ENCODE measurements at regions not wholly inside any gene's neighbourhood (a gene's known extent, or its start where the extent isn't known, plus 50 kb on each side); places are given as distances from the start of the nearest gene placed in this dataset.

GRCh38 chr14:44768935-44769334 is 192.8 kb downstream of the KLHL28 start:
- WGBS (ENCODE audit: insufficient coverage, low lambda C conversion rate) = no CpG with 5 or more reads among the region's 1 CpG
- no peak for DNase-seq
- no peaks in the 10 kb centered on the region for H3K27me3 ChIP-seq (ENCODE audit: control insufficient read depth, insufficient read depth, low read length)
- no peak overlapping the region for H3K4me3 ChIP-seq (ENCODE audit: low read length)
- no peak overlapping the region for H3K27ac ChIP-seq (ENCODE audit: low read length)
- H3K4me1 ChIP-seq (ENCODE audit: control insufficient read depth, insufficient read depth, low read length) = no peaks in the 10 kb centered on the region
- no peaks in the 10 kb centered on the region for H3K36me3 ChIP-seq (ENCODE audit: control insufficient read depth, insufficient read depth, low read length)
- no peaks in the 10 kb centered on the region for H3K9me3 ChIP-seq (ENCODE audit: control insufficient read depth, low read depth, low read length)

DNA sequence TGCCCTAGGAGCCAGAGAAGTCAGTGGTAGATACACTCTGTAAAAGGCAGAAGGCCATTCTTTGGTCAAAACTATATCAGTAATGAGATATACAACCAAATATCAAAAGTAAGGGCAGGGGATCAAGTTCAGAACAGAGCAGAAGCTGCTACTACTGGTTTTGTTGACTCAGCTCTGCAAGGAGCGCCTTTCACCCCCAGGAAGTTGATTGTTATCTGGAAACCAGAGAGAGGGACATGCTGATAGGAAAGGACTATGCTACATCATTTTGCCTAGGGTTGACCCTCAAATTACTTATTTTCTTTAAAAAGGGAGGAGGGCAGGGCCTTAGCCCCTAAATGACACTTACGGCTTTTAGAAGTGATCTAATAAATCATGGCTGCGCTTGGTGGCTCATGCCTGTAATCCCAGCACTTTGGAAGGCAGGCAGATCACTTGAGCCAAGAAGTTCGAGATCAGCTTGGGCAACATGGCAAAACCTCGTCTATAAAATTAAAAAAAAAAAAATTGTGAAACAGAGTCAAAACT is 194.0 kb downstream of the KLHL28 start:
- Histone ChIP-seq H3K27ac (ENCODE audit: low read length) (no peak overlapping the region), H3K27me3 (ENCODE audit: control insufficient read depth, insufficient read depth, low read length) (no peaks in the 10 kb centered on the region), H3K9me3 (ENCODE audit: control insufficient read depth, low read depth, low read length) (no peaks in the 10 kb centered on the region), H3K4me3 (ENCODE audit: low read length) (no peak overlapping the region), H3K36me3 (ENCODE audit: control insufficient read depth, insufficient read depth, low read length) (no peaks in the 10 kb centered on the region), H3K4me1 (ENCODE audit: control insufficient read depth, insufficient read depth, low read length) (no peaks in the 10 kb centered on the region)
- no peak for DNase-seq
- WGBS (ENCODE audit: insufficient coverage, low lambda C conversion rate) = no CpG with 5 or more reads among the region's 5 CpGs

DNA sequence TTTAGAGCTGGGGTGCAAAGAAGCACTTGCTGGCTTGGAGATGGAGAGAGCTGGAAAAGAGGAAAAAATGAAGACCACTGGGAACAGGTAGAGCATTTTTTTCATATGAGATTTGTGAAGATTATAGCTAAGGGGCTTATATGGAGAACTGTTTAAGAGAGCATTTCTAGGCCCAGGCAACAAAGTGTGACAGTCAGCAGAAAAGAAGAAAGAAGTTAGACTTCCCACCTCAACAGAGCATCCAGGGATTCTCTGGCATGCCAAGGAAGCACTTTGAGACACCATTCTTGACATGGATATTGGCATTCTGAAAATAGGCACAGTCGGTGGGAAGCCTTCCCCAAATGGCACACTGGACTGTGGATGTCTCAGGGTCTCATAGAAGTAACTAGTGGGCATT is 195.5 kb downstream of the KLHL28 start:
- no peaks in the 10 kb centered on the region for H3K27me3 ChIP-seq (ENCODE audit: control insufficient read depth, insufficient read depth, low read length)
- no peak for DNase-seq
- H3K4me3 ChIP-seq (ENCODE audit: low read length) = no peak overlapping the region
- no peaks in the 10 kb centered on the region for H3K9me3 ChIP-seq (ENCODE audit: control insufficient read depth, low read depth, low read length)
- H3K27ac ChIP-seq (ENCODE audit: low read length) = no peak overlapping the region
- no peaks in the 10 kb centered on the region for H3K36me3 ChIP-seq (ENCODE audit: control insufficient read depth, insufficient read depth, low read length)
- 100% methylated on average over 1 of the region's 1 CpG for WGBS (ENCODE audit: insufficient coverage, low lambda C conversion rate)
- no peaks in the 10 kb centered on the region for H3K4me1 ChIP-seq (ENCODE audit: control insufficient read depth, insufficient read depth, low read length)

DNA sequence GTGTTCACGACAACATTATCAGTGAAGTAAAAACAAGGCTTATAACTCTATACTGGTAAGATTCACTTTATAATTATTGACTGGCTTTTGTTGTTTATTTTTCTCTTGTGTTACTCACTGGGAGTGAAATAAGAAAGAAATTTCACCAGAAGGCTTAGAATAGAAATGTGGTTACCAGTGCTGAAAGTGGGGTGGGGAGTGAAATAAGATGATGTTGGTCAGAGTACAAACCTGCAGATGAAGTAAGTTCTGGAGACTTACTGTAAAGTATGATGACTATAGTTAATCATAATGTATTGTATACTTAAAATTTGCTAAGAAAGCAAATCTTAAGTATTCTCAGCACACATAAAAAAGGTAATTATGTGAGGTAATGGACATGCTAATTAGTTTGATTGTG is 198.4 kb downstream of the KLHL28 start:
- H3K4me3 ChIP-seq (ENCODE audit: low read length) = no peak overlapping the region
- no peaks in the 10 kb centered on the region for H3K4me1 ChIP-seq (ENCODE audit: control insufficient read depth, insufficient read depth, low read length)
- DNase-seq = no peak
- H3K9me3 ChIP-seq (ENCODE audit: control insufficient read depth, low read depth, low read length) = no peaks in the 10 kb centered on the region
- H3K27me3 ChIP-seq (ENCODE audit: control insufficient read depth, insufficient read depth, low read length) = no peaks in the 10 kb centered on the region
- WGBS (ENCODE audit: insufficient coverage, low lambda C conversion rate) = no CpG with 5 or more reads among the region's 1 CpG
- H3K36me3 ChIP-seq (ENCODE audit: control insufficient read depth, insufficient read depth, low read length) = no peaks in the 10 kb centered on the region
- no peak overlapping the region for H3K27ac ChIP-seq (ENCODE audit: low read length)

- DNase-seq = no peak
- no peaks in the 10 kb centered on the region for H3K4me1 ChIP-seq (ENCODE audit: control insufficient read depth, insufficient read depth, low read length)
- no CpG with 5 or more reads among the region's 2 CpGs for WGBS (ENCODE audit: insufficient coverage, low lambda C conversion rate)
- H3K27ac ChIP-seq (ENCODE audit: low read length) = no peak overlapping the region
- no peaks in the 10 kb centered on the region for H3K27me3 ChIP-seq (ENCODE audit: control insufficient read depth, insufficient read depth, low read length)
- no peak overlapping the region for H3K4me3 ChIP-seq (ENCODE audit: low read length)
- no peaks in the 10 kb centered on the region for H3K9me3 ChIP-seq (ENCODE audit: control insufficient read depth, low read depth, low read length)
- H3K36me3 ChIP-seq (ENCODE audit: control insufficient read depth, insufficient read depth, low read length) = no peaks in the 10 kb centered on the region
Measured at GRCh38 chr14:44759277-44759676, 202.5 kb downstream of the KLHL28 start.

DNA sequence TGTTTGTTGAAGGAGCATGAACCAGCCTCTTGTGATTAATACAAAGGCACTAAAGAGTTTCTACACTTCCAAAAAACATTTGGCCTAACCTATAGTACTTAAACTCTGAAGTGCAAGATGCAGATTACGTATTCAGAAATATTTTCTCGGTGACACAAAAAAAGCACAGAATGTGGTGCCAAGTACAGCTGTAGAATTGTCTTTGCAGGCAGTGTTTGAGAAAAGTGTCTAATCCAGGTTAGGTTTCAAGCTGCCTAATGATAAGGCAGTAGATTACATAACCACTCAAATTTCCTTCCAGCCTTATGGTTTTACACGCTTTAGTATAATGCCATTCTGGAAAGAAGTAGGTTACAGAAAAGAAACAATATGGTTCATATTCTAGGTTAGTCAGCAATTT is 205.2 kb downstream of the KLHL28 start:
- WGBS (ENCODE audit: insufficient coverage, low lambda C conversion rate) = 100% methylated on average over 2 of the region's 3 CpGs
- no peak for DNase-seq
- H3K27ac ChIP-seq (ENCODE audit: low read length) = no peak overlapping the region
- no peak overlapping the region for H3K4me3 ChIP-seq (ENCODE audit: low read length)
- H3K27me3 ChIP-seq (ENCODE audit: control insufficient read depth, insufficient read depth, low read length) = no peaks in the 10 kb centered on the region
- H3K36me3 ChIP-seq (ENCODE audit: control insufficient read depth, insufficient read depth, low read length) = no peaks in the 10 kb centered on the region
- H3K4me1 ChIP-seq (ENCODE audit: control insufficient read depth, insufficient read depth, low read length) = no peaks in the 10 kb centered on the region
- no peaks in the 10 kb centered on the region for H3K9me3 ChIP-seq (ENCODE audit: control insufficient read depth, low read depth, low read length)

DNA sequence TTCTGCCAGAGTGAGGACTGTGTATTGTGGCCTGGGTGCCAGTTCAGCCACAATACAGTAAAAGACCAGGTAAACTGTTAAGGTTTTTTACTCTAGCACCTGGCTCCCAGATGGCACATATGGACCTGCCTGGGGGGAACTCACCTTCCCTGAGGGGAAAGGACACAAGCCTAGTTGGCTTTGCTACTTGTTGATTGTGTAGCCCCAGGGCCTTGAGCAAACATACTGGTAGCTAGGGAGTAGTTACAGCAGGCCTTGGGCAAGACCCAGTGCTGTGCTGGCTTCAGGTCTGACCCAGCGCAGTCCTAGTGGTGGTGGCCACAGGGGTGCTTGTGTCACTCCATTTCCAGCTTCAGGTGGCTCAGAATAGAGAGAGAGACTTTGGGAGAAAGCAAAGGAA is 216.4 kb downstream of the KLHL28 start:
- Histone ChIP-seq H3K27me3 (ENCODE audit: control insufficient read depth, insufficient read depth, low read length) (no peaks in the 10 kb centered on the region), H3K4me1 (ENCODE audit: control insufficient read depth, insufficient read depth, low read length) (no peaks in the 10 kb centered on the region), H3K36me3 (ENCODE audit: control insufficient read depth, insufficient read depth, low read length) (no peaks in the 10 kb centered on the region), H3K9me3 (ENCODE audit: control insufficient read depth, low read depth, low read length) (no peaks in the 10 kb centered on the region), H3K27ac (ENCODE audit: low read length) (no peak overlapping the region), H3K4me3 (ENCODE audit: low read length) (no peak overlapping the region)
- no peak for DNase-seq
- WGBS (ENCODE audit: insufficient coverage, low lambda C conversion rate) = no CpG with 5 or more reads among the region's 1 CpG

DNA sequence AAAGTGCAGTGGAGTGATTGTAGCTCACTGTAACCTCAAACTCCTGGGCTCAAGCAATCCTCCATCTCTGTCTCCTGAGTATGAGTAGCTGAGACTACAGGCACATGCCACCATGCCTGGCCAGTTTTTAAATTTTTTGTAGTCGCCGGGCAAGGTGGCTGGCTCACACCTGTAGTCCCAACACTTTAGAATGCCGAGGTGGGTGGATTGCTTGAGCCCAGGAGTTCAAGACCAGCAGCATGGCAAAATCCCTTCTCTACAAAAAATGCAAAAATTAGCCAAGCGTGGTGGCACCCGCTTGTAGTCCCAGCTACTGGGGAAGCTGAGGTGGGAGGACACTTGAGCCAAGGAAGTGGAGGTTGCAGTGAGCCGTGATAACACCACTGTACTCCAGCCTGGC is 219.5 kb downstream of the KLHL28 start:
- Histone ChIP-seq H3K27me3 (ENCODE audit: control insufficient read depth, insufficient read depth, low read length) (no peaks in the 10 kb centered on the region), H3K36me3 (ENCODE audit: control insufficient read depth, insufficient read depth, low read length) (no peaks in the 10 kb centered on the region), H3K9me3 (ENCODE audit: control insufficient read depth, low read depth, low read length) (no peaks in the 10 kb centered on the region), H3K27ac (ENCODE audit: low read length) (no peak overlapping the region), H3K4me3 (ENCODE audit: low read length) (no peak overlapping the region), H3K4me1 (ENCODE audit: control insufficient read depth, insufficient read depth, low read length) (no peaks in the 10 kb centered on the region)
- WGBS (ENCODE audit: insufficient coverage, low lambda C conversion rate) = no CpG with 5 or more reads among the region's 6 CpGs
- DNase-seq = no peak

DNA sequence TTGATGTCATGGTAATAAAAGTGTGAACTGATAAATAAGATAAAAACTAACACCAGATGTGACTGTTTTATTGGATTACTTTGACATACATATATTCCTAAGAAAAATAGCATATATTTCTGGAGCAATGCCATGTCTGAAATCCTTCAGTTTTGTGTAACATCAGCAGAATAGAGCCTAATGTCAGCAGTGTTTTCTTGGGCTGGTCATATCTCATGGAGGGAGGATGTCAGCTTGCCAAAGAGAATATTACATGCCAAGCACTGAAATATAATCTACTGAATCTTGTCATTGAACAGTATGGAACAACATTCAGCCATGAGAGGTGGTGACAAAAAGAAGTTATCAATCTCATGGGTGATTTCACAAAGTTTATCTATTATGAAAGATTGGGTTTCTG is 220.3 kb downstream of the KLHL28 start:
- H3K27me3 ChIP-seq (ENCODE audit: control insufficient read depth, insufficient read depth, low read length) = no peaks in the 10 kb centered on the region
- no peaks in the 10 kb centered on the region for H3K4me1 ChIP-seq (ENCODE audit: control insufficient read depth, insufficient read depth, low read length)
- H3K4me3 ChIP-seq (ENCODE audit: low read length) = no peak overlapping the region
- DNase-seq = no peak
- H3K36me3 ChIP-seq (ENCODE audit: control insufficient read depth, insufficient read depth, low read length) = no peaks in the 10 kb centered on the region
- H3K27ac ChIP-seq (ENCODE audit: low read length) = no peak overlapping the region
- no peaks in the 10 kb centered on the region for H3K9me3 ChIP-seq (ENCODE audit: control insufficient read depth, low read depth, low read length)

GRCh38 chr14:44736326-44736725 is 225.4 kb downstream of the KLHL28 start:
- Histone ChIP-seq H3K27me3 (ENCODE audit: control insufficient read depth, insufficient read depth, low read length) (no peaks in the 10 kb centered on the region), H3K9me3 (ENCODE audit: control insufficient read depth, low read depth, low read length) (no peaks in the 10 kb centered on the region), H3K4me3 (ENCODE audit: low read length) (no peak overlapping the region), H3K4me1 (ENCODE audit: control insufficient read depth, insufficient read depth, low read length) (no peaks in the 10 kb centered on the region), H3K36me3 (ENCODE audit: control insufficient read depth, insufficient read depth, low read length) (no peaks in the 10 kb centered on the region), H3K27ac (ENCODE audit: low read length) (no peak overlapping the region)
- no CpG with 5 or more reads among the region's 1 CpG for WGBS (ENCODE audit: insufficient coverage, low lambda C conversion rate)
- DNase-seq = no peak

GRCh38 chr14:44732144-44732543 is 225.1 kb upstream of the FSCB start:
- no peaks in the 10 kb centered on the region for H3K36me3 ChIP-seq (ENCODE audit: control insufficient read depth, insufficient read depth, low read length)
- no peaks in the 10 kb centered on the region for H3K27me3 ChIP-seq (ENCODE audit: control insufficient read depth, insufficient read depth, low read length)
- no peaks in the 10 kb centered on the region for H3K9me3 ChIP-seq (ENCODE audit: control insufficient read depth, low read depth, low read length)
- DNase-seq = peak in 1 of 2 donors; percentile 21
- no peak overlapping the region for H3K27ac ChIP-seq (ENCODE audit: low read length)
- H3K4me1 ChIP-seq (ENCODE audit: control insufficient read depth, insufficient read depth, low read length) = no peaks in the 10 kb centered on the region
- H3K4me3 ChIP-seq (ENCODE audit: low read length) = no peak overlapping the region

Data from large intestine (tissue), 3 donors.